Middle frontal gyrus (tissue), 1 donor: ENCODE measurements at regions not wholly inside any gene's neighbourhood (a gene's known extent, or its start where the extent isn't known, plus 50 kb on each side); places are given as distances from the start of the nearest gene placed in this dataset.

Experiments used
- DNase-seq: peaks from one replicate; pipeline ENCODE4 v3.0.0-alpha.2; 2015; ENCODE audit warnings: low spot score; ENCODE audit errors: extremely low spot score

DNA sequence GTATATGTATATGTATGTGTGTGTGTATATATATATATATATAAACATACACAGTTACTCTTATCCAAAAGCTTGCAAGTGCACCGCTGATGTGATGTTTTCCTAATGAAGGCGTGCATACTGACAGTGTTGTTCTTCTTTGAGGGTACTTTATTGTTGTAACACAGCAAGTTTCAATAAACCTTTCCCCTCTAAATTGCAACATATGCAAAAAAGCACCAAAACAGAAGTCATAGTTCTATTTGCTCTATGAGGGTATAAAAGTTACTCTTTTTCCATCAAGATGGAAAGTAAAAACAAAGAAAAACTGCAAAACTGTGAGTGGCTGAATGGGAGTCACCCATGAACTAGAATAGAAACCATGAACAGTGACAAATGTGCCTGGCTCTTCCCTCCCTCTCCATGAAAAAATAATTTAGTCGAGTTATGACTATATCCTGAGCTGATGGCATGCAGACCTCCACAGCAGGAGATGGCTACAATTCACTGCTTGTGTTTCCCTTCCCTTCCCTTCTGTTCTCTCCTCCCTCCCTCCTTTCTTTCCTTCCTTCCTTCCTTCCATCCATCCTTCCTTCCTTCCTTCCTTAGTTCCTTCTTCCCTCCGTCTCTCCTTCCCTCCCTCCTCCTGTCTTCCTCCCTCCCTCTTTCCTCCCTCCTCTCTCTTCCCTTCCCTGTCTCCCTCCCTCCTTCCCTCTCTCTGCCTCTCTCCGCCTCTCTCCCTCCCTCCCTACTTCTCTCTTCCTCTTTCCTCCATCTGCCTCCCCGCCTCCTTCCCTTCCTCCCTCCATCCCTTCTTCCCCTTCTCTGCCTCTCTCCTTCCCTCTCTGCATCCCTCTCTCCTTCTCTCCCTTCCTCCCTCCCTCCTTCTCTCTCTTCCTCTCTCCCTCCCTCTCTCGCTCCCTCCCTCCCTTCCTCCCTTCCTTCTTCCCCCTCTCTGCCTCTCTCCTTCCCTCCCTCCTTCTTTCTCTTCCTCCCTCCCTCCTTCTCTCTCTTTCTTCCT, 220.7 kb upstream of the POU3F1 start:
- no peak for DNase-seq

DNA sequence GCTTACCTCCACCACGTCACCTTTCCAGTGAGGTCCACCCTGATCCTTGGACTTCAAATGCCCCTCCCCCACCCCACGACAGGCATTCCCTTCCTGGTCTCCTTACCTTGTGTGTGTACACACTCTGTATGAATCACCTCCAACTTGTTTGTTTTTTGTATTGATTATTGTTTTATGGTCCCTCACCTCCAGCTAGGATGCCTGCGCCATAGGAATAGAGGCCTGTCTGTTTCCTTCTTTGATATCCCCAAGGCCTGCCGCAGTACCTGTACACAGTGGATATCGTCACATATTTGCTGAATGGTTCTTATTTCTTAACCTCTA, 219.6 kb upstream of the POU3F1 start:
- DNase-seq = no peak

GRCh38 chr1:38265293-38266196, 219.0 kb upstream of the POU3F1 start:
- no peak for DNase-seq

DNA sequence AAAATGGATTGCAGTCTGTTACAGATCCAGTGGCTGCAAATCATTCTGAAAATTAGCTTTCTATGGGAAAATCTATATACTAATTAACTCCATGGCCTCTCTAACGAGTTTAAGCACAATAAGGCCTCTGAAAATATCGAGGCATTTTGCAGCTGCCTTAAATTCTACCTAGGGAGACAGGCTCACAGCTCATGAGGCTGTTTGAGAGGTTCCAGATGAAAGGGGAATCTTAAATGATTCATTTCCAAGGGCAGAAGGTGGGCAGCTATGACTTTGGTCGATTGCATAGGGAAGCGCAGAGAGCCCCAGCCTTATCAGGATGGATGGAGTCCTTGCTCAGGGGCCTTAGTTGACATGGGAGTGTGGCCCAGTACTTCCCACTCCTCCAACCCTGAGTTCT, 216.8 kb upstream of the POU3F1 start:
- no peak for DNase-seq

DNA sequence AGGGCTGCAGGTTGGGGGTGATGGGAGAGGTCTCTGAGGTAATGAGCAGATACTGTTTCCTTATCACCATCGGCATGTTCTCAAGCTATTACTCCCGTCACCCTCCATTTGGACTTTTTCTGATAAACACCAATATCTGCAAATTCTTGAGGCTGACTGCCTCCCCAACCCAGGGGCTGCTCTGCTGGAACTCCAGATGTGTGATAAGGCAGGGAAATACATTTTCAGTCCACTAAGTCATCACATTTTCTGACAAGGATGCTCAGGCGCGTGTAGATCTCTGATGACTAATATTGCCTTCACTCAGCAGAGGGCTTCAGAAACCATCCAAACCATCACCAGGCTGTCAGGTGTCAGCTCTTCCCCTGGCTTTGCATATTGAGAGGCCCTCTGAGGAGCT, 215.0 kb upstream of the POU3F1 start:
- no peak for DNase-seq

- no peak for DNase-seq
Measured at GRCh38 chr1:38258085-38258627, 211.6 kb upstream of the POU3F1 start.

GRCh38 chr1:38257374-38257773, 210.8 kb upstream of the POU3F1 start:
- DNase-seq = no peak

DNA sequence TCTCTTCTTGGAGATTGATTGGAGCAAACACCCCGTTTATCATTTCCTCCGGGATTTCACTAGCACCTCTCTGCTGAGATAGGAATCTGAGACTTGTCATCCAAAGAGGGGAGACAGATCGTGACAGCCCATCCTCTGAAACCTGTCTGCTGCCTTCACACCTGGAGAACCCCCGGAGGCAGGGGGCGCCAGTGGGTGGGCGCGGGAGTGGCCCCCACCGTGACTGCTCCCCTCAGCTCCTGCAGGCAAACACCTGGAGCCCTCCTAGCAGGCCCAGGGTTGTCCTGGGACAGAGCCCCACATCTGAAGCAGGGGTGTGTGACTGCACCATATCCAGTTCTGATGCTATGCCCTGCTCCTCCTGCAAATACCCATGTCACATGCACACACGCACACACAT, 209.5 kb upstream of the POU3F1 start:
- no peak for DNase-seq

DNA sequence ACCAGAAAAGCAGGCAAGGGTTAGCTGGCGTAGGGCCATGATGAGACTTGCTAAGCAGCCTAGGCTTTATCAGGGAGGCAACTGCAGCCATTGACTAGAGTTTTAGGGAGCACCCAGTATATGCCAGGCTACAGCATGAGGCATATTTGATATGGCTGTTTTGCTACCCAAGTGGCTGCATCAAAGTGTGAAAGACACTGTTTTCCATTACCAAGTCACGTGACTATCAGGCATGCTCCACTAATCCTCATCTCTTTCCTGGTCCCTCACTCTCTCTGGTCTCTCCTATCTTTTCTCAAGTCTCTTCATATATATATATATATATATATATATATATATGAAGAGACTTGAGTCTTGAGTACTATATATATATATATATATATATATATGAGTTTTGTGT, 206.7 kb upstream of the POU3F1 start:
- no peak for DNase-seq

- DNase-seq = no peak
Measured at GRCh38 chr1:38250356-38250755, 203.8 kb upstream of the POU3F1 start.

- no peak for DNase-seq
Measured at GRCh38 chr1:38249001-38249400, 202.4 kb upstream of the POU3F1 start.

- no peak for DNase-seq
Measured at GRCh38 chr1:38246955-38247952, 200.7 kb upstream of the POU3F1 start.

DNA sequence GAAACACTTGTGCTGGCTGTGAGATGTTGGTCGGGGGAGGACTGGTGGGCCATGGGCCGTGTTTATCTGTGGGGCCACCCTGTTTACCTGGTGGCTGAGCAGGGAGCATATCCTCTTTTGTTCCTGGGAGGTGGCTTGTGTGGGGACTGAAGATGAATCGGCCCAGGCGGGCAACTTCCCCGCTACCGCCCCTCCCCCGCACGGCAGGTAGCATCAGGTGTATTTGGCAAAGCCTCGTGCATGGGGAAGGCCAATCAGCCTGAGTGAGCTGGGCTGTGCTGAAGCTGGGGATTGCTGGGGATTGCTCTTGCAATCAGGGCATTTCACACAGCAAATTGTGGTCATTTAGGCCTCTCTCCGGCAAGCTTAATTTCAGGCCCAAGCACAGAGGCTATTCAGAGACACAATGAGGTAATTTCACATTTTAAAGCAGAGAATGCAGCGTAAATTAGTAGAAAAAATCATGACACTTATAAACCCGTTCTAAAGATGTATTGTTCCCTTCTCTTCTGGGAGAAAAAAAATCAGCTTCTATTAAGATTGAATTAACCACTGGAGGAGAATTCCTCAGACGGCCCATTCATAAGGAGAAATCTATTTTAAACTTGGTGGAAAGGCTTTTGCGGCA, 197.7 kb upstream of the POU3F1 start:
- DNase-seq = no peak

DNA sequence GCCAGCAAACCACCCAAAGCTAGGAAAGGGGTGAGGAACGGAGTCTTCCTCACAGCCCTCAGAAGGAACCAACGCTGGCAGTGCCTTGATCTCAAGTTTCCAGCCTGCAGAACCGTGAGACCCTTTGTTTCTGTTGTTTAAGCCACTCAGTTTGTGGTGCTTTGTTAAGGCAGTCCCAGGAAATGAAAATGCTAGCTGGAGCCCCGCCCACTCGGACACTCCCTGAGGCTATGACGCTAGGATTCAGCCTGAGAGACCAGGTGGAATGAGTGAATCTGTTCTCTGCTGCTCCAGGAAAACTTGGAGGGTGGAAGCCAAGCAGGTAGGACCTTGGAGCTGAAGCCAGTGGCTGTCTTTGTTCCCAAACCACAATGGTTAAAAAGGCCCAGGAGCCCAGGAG, 196.5 kb upstream of the POU3F1 start:
- DNase-seq = no peak

DNA sequence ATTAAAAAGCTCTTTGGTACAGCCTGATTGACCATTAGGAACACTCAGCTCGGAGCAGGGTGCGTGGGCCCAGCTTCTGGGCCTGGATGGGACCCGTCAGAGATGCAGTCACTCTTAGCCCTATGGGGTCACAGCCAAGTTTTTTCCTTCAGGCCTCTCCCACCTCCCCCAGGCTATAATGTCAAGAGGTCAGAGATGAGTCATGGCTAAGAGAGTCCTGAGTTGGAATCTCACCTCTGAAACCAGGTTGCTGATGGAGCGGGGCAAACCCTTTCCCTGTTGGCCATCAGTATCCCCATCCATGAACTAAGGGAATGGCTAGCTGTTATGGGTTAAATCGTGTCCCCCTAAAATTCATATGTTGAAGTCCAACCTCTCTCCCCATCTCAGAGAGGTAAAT, 195.9 kb upstream of the POU3F1 start:
- no peak for DNase-seq

DNA sequence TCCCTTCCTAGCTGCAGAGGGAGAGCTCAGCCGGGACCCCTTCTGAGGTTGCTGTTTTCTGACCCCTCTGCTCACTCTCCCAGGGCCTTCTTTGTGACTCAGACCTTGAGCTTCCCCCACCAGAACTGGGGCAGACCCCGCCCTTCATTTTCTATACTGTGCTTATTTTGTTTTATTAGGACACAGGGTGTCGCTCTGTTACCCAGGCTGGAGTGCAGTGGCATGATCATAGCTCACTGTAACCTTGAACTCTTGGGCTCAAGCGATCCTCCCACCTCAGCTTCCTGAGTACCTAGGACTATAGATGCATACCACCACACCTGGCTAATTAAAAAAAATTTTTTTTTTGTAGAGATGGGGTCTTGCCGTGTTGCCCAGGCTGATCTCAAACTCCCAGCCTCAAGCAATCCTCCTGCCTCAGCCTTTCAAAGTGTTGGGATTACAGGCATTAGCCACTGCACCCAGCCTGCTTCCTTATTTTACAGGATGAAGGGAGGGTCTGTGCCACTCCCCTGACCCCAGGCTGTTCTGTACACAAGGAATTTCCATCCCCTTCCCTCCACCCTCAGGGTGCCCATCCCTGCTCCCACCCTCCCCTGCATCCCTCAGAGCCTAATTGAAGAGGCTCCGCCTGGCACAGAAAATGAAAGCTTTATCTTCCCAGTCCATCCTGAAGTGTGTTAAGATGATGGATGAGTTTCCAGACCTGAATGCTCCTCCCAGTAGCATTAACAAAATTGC, 195.2 kb upstream of the POU3F1 start:
- DNase-seq = no peak

- DNase-seq = no peak
Measured at GRCh38 chr1:38240618-38241017, 194.0 kb upstream of the POU3F1 start.

DNA sequence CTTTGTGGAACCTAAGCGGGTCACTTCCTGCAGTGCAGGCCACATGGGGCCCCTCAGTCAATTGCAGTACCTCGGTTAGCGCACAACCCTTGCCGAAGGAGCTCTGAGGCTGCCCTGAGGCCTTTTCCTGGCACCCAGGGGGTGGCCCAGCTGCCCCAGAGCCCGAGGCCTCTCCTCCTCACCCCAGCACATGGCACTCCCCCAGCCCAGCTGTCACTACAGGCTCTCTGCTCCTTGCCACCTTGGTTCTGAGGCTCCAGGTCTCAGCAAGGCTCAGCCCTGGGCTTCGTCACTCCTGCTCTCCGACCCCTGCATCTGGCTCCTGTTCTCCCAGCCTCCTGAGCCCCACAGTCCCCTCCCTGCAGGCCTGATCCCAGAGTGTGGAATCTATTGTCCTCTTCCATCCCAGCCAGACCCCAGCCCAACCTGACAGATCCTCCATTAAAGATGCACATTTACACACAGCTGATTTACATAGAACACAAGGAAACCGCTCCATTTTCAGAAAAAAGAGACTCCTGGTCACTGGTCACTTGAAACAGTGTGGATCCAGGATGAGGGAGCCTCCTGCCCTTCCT, 192.8 kb upstream of the POU3F1 start:
- DNase-seq = no peak

DNA sequence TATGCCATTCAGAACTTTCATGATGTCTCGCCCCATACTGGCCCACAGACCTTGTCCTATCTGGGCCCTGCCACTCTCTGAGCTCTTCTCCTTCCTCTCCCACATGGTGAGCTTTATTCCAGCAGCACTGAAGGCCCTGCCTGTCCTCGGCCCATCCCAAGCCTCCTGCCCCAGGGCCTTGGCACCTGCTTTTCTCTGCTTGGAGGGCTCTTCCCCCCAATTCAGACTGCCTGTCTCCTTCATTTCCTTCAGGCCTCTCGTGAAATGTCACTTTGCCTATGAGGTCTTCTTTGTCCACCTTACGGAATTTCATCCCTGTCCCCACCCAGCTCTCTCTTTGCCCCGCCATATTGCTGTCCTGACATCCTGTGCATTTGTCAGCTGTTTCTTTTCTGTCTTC, 191.7 kb upstream of the POU3F1 start:
- DNase-seq = no peak
